PFSK-1 (cell line): ENCODE measurements at regions not wholly inside any gene's neighbourhood (a gene's known extent, or its start where the extent isn't known, plus 50 kb on each side); places are given as distances from the start of the nearest gene placed in this dataset.

Experiments
- POLR2AphosphoS5 ChIP-seq: IDR thresholded peaks from 2 replicates; pipeline ENCODE4 v1.6.1; 2012; ENCODE audit warnings: low read depth, mild to moderate bottlenecking, control low read depth, low read length, moderate library complexity
- REST ChIP-seq, 2 experiments: IDR thresholded peaks; 2 replicates each; pipeline versions ENCODE4 v1.6.1 to v1.8.0; 2011 to 2012; ENCODE audit warnings: low read depth in 2 of 2, low read length in 2 of 2, control low read depth in 1 of 2, inconsistent platforms in 1 of 2, mild to moderate bottlenecking in 1 of 2, moderate library complexity in 1 of 2; ENCODE audit not compliant: insufficient read depth in 1 of 2
- SIN3A ChIP-seq: IDR thresholded peaks from 2 replicates; pipeline ENCODE4 v1.6.1; 2012; ENCODE audit warnings: mild to moderate bottlenecking, low read length, moderate library complexity, borderline replicate concordance; ENCODE audit not compliant: insufficient read depth
- TAF1 ChIP-seq: IDR thresholded peaks from 2 replicates; pipeline ENCODE4 v1.6.1; 2012; ENCODE audit warnings: low read length, control low read depth, borderline replicate concordance; ENCODE audit not compliant: insufficient read depth

DNA sequence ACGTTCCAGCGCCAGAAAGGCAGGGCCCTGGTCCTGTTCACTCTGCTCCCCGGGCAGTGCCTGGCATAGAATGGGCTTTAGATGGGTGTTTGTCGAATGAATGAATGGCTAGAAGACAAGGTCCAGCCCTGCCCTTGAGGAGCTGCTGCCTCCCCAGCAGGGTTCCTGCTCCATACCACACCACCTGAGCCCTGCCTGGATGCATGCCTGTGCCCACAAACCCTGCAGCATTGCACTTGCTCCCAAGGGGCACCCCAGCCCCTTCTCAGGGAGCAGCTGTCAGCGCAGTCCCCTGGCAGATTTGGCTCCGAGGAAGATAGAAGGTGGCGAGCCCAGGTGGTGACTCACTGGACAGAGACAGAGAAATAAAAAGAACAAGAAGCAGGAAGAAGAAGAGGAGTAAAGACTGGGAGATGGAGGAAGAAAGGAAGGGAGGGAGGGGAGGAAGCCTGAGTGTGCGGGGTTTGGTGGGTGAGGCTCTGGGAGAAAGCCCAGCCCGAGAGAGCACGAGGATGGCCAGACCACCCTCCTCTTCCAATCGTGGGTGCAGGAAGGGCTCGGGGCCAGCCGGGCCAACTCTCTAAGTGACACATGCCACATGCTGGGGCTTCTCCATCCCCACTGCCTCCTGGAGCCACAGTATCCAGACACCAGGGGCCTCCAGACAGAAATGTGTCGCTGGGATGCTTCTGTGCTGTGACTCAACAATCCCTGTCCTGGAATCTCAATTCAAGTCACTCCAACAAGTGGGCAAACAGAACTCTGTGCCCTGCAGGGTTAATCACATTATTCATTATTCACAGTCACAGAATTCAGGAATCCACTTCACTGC lies 1474.3 kb downstream of the BRD1 start:
- TF ChIP-seq SIN3A (no peak), TAF1 (no peak), REST (IDR thresholded peaks at IDR 0.05; ENCODE audit: insufficient read depth in 1 of 2, low read depth in 2 of 2, low read length in 2 of 2) (no peak), POLR2AphosphoS5 (no peak)
